Trophoblast cell (in vitro differentiated cells and primary cell): ENCODE measurements at regions not wholly inside any gene's neighbourhood (a gene's known extent, or its start where the extent isn't known, plus 50 kb on each side); places are given as distances from the start of the nearest gene placed in this dataset.
"Not testable (repeated sequence)": the region's sequence is repeated elsewhere in the genome, so short reads cannot be mapped to it uniquely, and the experiment has no call there.

Experiments
- DNase-seq, 2 donors: peaks; one replicate each; pipeline ENCODE4 v3.0.0-alpha.2; 2016
- H2AFZ ChIP-seq: 2 replicates; pipeline ENCODE4 v1.6.1; 2013; ENCODE audit warnings: low read length, moderate library complexity, mild to moderate bottlenecking; ENCODE audit not compliant: insufficient read depth, poor library complexity
- H2AK5ac ChIP-seq: 2 replicates; pipeline ENCODE4 v1.6.1; 2013; ENCODE audit warnings: mild to moderate bottlenecking, low read length
- H2BK120ac ChIP-seq: 2 replicates; pipeline ENCODE4 v1.6.1; 2013; ENCODE audit warnings: low read length, mild to moderate bottlenecking, moderate library complexity; ENCODE audit not compliant: insufficient read depth, poor library complexity
- H2BK12ac ChIP-seq: 2 replicates; pipeline ENCODE4 v1.6.1; 2013; ENCODE audit warnings: mild to moderate bottlenecking, low read length, moderate library complexity
- H2BK5ac ChIP-seq: 2 replicates; pipeline ENCODE4 v1.6.1; 2013; ENCODE audit warnings: low read length, low read depth, moderate library complexity, mild to moderate bottlenecking; ENCODE audit not compliant: poor library complexity
- H3K14ac ChIP-seq: 2 replicates; pipeline ENCODE4 v1.6.1; 2013; ENCODE audit warnings: mild to moderate bottlenecking, low read length
- H3K18ac ChIP-seq: 2 replicates; pipeline ENCODE4 v1.6.1; 2013; ENCODE audit warnings: mild to moderate bottlenecking, low read length
- H3K23ac ChIP-seq: 2 replicates; pipeline ENCODE4 v1.6.1; 2013; ENCODE audit warnings: low read length
- H3K27ac ChIP-seq: 2 replicates; pipeline ENCODE4 v1.5.1; 2013; ENCODE audit warnings: low read depth, mild to moderate bottlenecking, inconsistent platforms, low read length, moderate library complexity
- H3K27me3 ChIP-seq: 2 replicates; pipeline ENCODE4 v1.6.1; 2013; ENCODE audit warnings: inconsistent platforms, mild to moderate bottlenecking, low read length, moderate library complexity; ENCODE audit not compliant: insufficient read depth
- H3K36me3 ChIP-seq, 2 experiments: 1 replicate in 1 of 2; 2 replicates in 1 of 2; pipeline ENCODE4 v1.6.1; 2013; ENCODE audit warnings: low read length in 2 of 2, mild to moderate bottlenecking in 2 of 2, moderate library complexity in 1 of 2; ENCODE audit not compliant: insufficient read depth in 2 of 2, control insufficient read depth in 1 of 2
- H3K4ac ChIP-seq: 2 replicates; pipeline ENCODE4 v1.6.1; 2013; ENCODE audit warnings: low read depth, mild to moderate bottlenecking, low read length, moderate library complexity
- H3K4me1 ChIP-seq, 2 experiments: 1 replicate in 1 of 2; 2 replicates in 1 of 2; pipeline ENCODE4 v1.6.1; 2013; ENCODE audit warnings: low read length in 2 of 2, mild to moderate bottlenecking in 2 of 2, moderate library complexity in 1 of 2; ENCODE audit not compliant: insufficient read depth in 2 of 2, control insufficient read depth in 1 of 2
- H3K4me2 ChIP-seq: 2 replicates; pipeline ENCODE4 v1.6.1; 2013; ENCODE audit warnings: inconsistent platforms, mild to moderate bottlenecking, low read length, moderate library complexity
- H3K4me3 ChIP-seq: 2 replicates; pipeline ENCODE4 v1.5.1; 2013; ENCODE audit warnings: mild to moderate bottlenecking, low read depth, low read length, inconsistent platforms
- H3K79me1 ChIP-seq: one replicate; pipeline ENCODE4 v1.6.1; 2013; ENCODE audit warnings: low read length
- H3K79me2 ChIP-seq: 2 replicates; pipeline ENCODE4 v1.6.1; 2013; ENCODE audit warnings: low read length, mild to moderate bottlenecking; ENCODE audit not compliant: control insufficient read depth, insufficient read depth, poor library complexity
- H3K9ac ChIP-seq: 2 replicates; pipeline ENCODE4 v1.6.1; 2013; ENCODE audit warnings: mild to moderate bottlenecking, low read length
- H3K9me3 ChIP-seq: 2 replicates; pipeline ENCODE4 v1.6.1; 2013; ENCODE audit warnings: low read depth, mild to moderate bottlenecking, control low read depth, inconsistent platforms, low read length; ENCODE audit not compliant: insufficient read depth
- H4K12ac ChIP-seq: 2 replicates; pipeline ENCODE4 v1.6.1; 2013; ENCODE audit warnings: low read depth, mild to moderate bottlenecking, low read length, moderate library complexity
- H4K8ac ChIP-seq: 2 replicates; pipeline ENCODE4 v1.6.1; 2013; ENCODE audit warnings: low read depth, mild to moderate bottlenecking, low read length, moderate library complexity
- H4K91ac ChIP-seq: one replicate; pipeline ENCODE4 v1.6.1; 2013; ENCODE audit warnings: low read depth, mild to moderate bottlenecking, low read length, moderate library complexity
- whole genome bisulfite sequencing: extraction: QIAGEN DNeasy Blood & Tissue Kit; methylation state at CpG from one replicate; pipeline ENCODE4 v1.1.7; 2013; ENCODE audit warnings: missing lambda C conversion rate; ENCODE audit not compliant: insufficient read length, insufficient coverage; ENCODE audit errors: extremely low coverage; 5-methylcytosine and 5-hydroxymethylcytosine counted together

DNA sequence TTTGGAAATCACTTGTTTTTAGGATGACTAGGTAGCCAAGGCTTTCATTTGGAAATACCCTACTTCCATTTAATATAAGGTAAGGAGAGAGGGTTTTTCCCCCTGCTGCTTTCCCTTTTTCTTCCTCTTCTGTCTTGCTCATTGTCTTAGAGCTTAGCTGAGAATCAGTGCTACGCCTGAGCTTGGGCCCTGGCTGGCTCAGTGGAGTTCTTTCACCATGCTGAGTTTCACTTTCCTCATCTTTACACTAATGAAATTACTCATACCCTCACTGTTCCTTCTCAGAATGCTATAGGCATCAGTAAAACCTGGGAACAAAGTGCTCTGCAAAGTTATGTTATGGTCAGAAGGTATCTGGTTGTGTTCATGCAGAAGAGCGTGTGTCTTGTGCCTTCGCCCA, 112.3 kb upstream of the IKBKE start:
- not testable (repeated sequence) for H3K4me2 ChIP-seq, H3K14ac ChIP-seq, H2AK5ac ChIP-seq, H3K4me1 ChIP-seq, H4K12ac ChIP-seq, H3K23ac ChIP-seq, H3K79me2 ChIP-seq, H3K9ac ChIP-seq, H2AFZ ChIP-seq, H2BK12ac ChIP-seq, H4K91ac ChIP-seq, H3K9me3 ChIP-seq, DNase-seq, H3K4me3 ChIP-seq, H4K8ac ChIP-seq, H3K4ac ChIP-seq, H3K18ac ChIP-seq, H2BK5ac ChIP-seq, H3K27me3 ChIP-seq, H2BK120ac ChIP-seq, H3K36me3 ChIP-seq, H3K79me1 ChIP-seq
- WGBS = no CpG with 5 or more reads among the region's 3 CpGs
- H3K27ac ChIP-seq = peak overlapping the region; percentile 34

- H2BK12ac ChIP-seq, H3K4me2 ChIP-seq, H3K27me3 ChIP-seq, H3K9ac ChIP-seq, H4K12ac ChIP-seq, H3K4me3 ChIP-seq, H3K4ac ChIP-seq, H2AFZ ChIP-seq, H3K4me1 ChIP-seq, H3K27ac ChIP-seq, H3K18ac ChIP-seq, H2AK5ac ChIP-seq, H3K79me2 ChIP-seq, H3K79me1 ChIP-seq, H3K9me3 ChIP-seq, DNase-seq, H3K23ac ChIP-seq, H4K8ac ChIP-seq, H3K36me3 ChIP-seq, H4K91ac ChIP-seq, H2BK5ac ChIP-seq, H3K14ac ChIP-seq, H2BK120ac ChIP-seq: not testable (repeated sequence)
- no CpG with 5 or more reads among the region's 3 CpGs for WGBS
These were observed 111.5 kb upstream of the IKBKE start for GRCh38 chr1:206358771-206359170.

DNA sequence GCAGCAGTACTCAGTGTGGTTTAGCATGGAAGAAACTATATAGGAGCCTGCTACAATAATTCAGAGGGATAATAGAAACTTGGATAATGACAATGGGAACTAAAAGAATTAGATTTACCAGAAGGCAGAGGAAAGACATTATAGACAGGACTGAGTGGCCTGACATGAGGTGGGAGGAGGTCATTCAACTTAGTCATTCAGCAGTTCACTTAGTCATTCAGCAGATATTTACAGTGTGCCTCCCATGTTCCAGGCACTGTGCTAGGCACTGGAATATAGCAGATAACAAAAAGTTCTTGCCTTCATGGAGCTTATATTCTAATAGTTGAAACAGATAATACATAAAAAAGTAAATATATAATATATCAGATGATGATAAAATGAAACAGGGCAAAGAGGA, 110.9 kb upstream of the IKBKE start:
- not testable (repeated sequence) for H3K27me3 ChIP-seq, H3K9me3 ChIP-seq, DNase-seq

DNA sequence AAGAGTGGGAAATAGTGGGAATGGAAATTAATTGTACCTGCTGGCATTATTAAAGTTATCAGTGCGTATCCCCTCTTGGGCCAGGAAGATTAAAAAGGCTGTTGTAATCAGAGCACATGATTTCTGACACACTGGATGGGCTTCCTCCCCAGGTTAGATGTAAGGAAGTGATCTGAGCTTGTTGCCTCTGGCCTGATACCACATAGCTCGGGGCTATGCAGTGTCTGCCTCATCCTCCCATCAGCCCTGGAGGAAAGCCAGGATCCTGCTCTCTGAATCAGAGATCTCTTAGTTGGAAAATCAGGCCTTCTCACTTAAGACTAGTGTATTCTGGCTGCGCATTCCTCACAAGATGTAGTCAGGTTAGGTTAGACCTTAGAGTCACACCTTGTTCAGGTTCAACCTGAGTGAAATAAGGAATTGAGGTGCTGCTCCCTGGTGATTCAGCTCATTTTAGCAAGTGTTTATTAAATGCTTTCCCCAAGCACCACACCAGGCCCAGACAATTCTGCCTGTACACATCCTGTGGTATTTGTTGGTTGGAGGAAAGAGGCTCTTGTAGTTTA, 108.2 kb upstream of the IKBKE start:
- WGBS = no CpG with 5 or more reads among the region's 3 CpGs
- not testable (repeated sequence) for H3K4me3 ChIP-seq, H3K27ac ChIP-seq, H3K27me3 ChIP-seq, H2AK5ac ChIP-seq, H4K91ac ChIP-seq, H3K18ac ChIP-seq, H2BK12ac ChIP-seq, H3K9me3 ChIP-seq, H2BK120ac ChIP-seq, H3K4me2 ChIP-seq, H3K79me1 ChIP-seq, H3K14ac ChIP-seq, DNase-seq, H3K4me1 ChIP-seq, H2BK5ac ChIP-seq, H3K23ac ChIP-seq, H3K9ac ChIP-seq, H4K8ac ChIP-seq, H2AFZ ChIP-seq, H3K79me2 ChIP-seq, H3K4ac ChIP-seq, H4K12ac ChIP-seq, H3K36me3 ChIP-seq

More for the DNA sequence above, 110.9 kb upstream of the IKBKE start:
- H3K4ac ChIP-seq, H3K4me1 ChIP-seq, H3K18ac ChIP-seq, H3K14ac ChIP-seq, H3K27ac ChIP-seq, H4K8ac ChIP-seq, H2AK5ac ChIP-seq, H3K4me2 ChIP-seq, H4K12ac ChIP-seq, H2BK120ac ChIP-seq, H3K9ac ChIP-seq, H3K36me3 ChIP-seq, H3K4me3 ChIP-seq, H2BK5ac ChIP-seq, H2AFZ ChIP-seq, H3K79me1 ChIP-seq, H3K79me2 ChIP-seq, H2BK12ac ChIP-seq, H4K91ac ChIP-seq, H3K23ac ChIP-seq: not testable (repeated sequence)
